ENCODE measurements at regions not wholly inside any gene's neighbourhood (a gene's known extent, or its start where the extent isn't known, plus 50 kb on each side); places are given as distances from the start of the nearest gene placed in this dataset.

DNA sequence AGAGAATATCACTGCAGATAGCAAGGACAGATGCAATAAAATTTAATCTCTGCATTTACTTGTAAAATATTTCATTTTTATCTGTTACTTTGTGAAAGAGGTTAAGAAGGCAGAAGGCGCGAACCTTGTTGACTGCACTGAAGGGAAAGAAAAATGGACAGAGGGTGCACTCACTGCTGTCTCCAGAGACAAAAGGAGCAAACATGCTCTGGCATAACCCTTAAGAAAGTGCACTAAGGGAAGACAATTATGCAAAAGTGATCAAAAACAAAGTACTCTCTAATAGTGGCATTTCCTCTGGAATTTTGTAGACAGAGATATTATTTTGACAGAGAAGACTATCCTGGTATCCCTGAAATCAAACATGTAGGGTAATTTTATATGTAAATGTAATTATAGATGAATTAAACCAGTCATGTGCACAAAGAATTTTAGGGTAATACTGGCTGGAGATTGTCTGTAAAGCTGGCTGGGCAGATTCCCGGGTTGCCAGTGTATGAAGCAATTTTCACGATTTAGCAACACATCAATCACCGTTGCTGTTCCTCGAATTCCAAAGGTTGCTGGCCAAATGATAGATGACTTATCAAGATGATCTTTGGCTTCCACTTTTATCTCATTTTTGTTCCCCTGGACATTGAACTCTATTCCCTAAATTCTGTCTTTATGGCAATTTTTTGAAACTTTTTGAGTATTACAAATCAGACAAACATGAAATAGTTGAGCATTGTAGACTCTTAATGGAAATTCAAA is 1176.9 kb downstream of the SUCLG1 start:
- POLR2A ChIA-PET = no interaction called here
- BruUV-seq (replicated peaks) = no TSS peak
- Histone ChIP-seq H3K27me3 (ENCODE audit: control insufficient read depth in 2 of 2, insufficient read depth in 2 of 2, low read length in 2 of 2) (no peaks in the 10 kb centered on the region), H3K27ac (ENCODE audit: extremely low read depth, low read depth, low read length) (no peak overlapping the region), H3K9ac (ENCODE audit: insufficient read depth in 1 of 2, low read depth in 2 of 2, low read length in 2 of 2) (no peak overlapping the region), H3K79me2 (ENCODE audit: control insufficient read depth, insufficient read depth, low read length) (no peaks in the 10 kb centered on the region), H3K9me3 (replicated peaks; ENCODE audit: control insufficient read depth, insufficient read depth, low read depth, low read length) (no peaks in the 10 kb centered on the region; the same call in 1 of the 2 replicates), H4K20me1 (replicated peaks; ENCODE audit: control insufficient read depth, insufficient read depth, low read length) (no peaks in the 10 kb centered on the region), H3K4me1 (replicated peaks in 1 of 2; ENCODE audit: control insufficient read depth in 2 of 2, insufficient read depth in 2 of 2, low read length in 2 of 2) (no peaks in the 10 kb centered on the region), H2AFZ (ENCODE audit: low read depth, low read length) (no peak overlapping the region), H3K4me3 (no peak overlapping the region), H3K4me2 (ENCODE audit: insufficient read depth, low read length) (no peak overlapping the region), H3K9me1 (ENCODE audit: control insufficient read depth, insufficient read depth, low read length) (no peaks in the 10 kb centered on the region), H3K36me3 (ENCODE audit: control insufficient read depth, insufficient read depth, low read length) (no peaks in the 10 kb centered on the region)
- intact Hi-C loops (cut with micrococcal nuclease) = no loop called here
- CTCF ChIA-PET (ENCODE audit: low intra/inter-chr PET ratio) = no interaction called here
- DNase-seq (ENCODE audit: extremely low read depth in 1 of 4, low spot score in 3 of 4) (no peak), FAIRE-seq (no peak), ATAC-seq (no peak)
- in situ Hi-C loops (cut with MboI) = no loop called here
- under 1% methylated on average over 6 of the region's 6 CpGs for WGBS (ENCODE audit: insufficient coverage, low coverage, missing lambda C conversion rate)
- TF ChIP-seq PML (IDR thresholded peaks at IDR 0.05; ENCODE audit: low read length) = no peak
- no peak for TF ChIP-seq ZNF224 (CRISPR knock-in tag; IDR thresholded peaks at IDR 0.05)
- TF ChIP-seq ZNF764 (CRISPR knock-in tag; IDR thresholded peaks at IDR 0.05; ENCODE audit: low read depth) = no peak
- TF ChIP-seq, protein P1, sequence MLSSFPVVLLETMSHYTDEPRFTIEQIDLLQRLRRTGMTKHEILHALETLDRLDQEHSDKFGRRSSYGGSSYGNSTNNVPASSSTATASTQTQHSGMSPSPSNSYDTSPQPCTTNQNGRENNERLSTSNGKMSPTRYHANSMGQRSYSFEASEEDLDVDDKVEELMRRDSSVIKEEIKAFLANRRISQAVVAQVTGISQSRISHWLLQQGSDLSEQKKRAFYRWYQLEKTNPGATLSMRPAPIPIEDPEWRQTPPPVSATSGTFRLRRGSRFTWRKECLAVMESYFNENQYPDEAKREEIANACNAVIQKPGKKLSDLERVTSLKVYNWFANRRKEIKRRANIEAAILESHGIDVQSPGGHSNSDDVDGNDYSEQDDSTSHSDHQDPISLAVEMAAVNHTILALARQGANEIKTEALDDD (IDR thresholded peaks at IDR 0.05) = no peak
- TF ChIP-seq ZNF780A (CRISPR knock-in tag; IDR thresholded peaks at IDR 0.05) = no peak
- no peak for TF ChIP-seq ZNF717 (CRISPR knock-in tag; IDR thresholded peaks at IDR 0.05)
- TF ChIP-seq, protein P2, sequence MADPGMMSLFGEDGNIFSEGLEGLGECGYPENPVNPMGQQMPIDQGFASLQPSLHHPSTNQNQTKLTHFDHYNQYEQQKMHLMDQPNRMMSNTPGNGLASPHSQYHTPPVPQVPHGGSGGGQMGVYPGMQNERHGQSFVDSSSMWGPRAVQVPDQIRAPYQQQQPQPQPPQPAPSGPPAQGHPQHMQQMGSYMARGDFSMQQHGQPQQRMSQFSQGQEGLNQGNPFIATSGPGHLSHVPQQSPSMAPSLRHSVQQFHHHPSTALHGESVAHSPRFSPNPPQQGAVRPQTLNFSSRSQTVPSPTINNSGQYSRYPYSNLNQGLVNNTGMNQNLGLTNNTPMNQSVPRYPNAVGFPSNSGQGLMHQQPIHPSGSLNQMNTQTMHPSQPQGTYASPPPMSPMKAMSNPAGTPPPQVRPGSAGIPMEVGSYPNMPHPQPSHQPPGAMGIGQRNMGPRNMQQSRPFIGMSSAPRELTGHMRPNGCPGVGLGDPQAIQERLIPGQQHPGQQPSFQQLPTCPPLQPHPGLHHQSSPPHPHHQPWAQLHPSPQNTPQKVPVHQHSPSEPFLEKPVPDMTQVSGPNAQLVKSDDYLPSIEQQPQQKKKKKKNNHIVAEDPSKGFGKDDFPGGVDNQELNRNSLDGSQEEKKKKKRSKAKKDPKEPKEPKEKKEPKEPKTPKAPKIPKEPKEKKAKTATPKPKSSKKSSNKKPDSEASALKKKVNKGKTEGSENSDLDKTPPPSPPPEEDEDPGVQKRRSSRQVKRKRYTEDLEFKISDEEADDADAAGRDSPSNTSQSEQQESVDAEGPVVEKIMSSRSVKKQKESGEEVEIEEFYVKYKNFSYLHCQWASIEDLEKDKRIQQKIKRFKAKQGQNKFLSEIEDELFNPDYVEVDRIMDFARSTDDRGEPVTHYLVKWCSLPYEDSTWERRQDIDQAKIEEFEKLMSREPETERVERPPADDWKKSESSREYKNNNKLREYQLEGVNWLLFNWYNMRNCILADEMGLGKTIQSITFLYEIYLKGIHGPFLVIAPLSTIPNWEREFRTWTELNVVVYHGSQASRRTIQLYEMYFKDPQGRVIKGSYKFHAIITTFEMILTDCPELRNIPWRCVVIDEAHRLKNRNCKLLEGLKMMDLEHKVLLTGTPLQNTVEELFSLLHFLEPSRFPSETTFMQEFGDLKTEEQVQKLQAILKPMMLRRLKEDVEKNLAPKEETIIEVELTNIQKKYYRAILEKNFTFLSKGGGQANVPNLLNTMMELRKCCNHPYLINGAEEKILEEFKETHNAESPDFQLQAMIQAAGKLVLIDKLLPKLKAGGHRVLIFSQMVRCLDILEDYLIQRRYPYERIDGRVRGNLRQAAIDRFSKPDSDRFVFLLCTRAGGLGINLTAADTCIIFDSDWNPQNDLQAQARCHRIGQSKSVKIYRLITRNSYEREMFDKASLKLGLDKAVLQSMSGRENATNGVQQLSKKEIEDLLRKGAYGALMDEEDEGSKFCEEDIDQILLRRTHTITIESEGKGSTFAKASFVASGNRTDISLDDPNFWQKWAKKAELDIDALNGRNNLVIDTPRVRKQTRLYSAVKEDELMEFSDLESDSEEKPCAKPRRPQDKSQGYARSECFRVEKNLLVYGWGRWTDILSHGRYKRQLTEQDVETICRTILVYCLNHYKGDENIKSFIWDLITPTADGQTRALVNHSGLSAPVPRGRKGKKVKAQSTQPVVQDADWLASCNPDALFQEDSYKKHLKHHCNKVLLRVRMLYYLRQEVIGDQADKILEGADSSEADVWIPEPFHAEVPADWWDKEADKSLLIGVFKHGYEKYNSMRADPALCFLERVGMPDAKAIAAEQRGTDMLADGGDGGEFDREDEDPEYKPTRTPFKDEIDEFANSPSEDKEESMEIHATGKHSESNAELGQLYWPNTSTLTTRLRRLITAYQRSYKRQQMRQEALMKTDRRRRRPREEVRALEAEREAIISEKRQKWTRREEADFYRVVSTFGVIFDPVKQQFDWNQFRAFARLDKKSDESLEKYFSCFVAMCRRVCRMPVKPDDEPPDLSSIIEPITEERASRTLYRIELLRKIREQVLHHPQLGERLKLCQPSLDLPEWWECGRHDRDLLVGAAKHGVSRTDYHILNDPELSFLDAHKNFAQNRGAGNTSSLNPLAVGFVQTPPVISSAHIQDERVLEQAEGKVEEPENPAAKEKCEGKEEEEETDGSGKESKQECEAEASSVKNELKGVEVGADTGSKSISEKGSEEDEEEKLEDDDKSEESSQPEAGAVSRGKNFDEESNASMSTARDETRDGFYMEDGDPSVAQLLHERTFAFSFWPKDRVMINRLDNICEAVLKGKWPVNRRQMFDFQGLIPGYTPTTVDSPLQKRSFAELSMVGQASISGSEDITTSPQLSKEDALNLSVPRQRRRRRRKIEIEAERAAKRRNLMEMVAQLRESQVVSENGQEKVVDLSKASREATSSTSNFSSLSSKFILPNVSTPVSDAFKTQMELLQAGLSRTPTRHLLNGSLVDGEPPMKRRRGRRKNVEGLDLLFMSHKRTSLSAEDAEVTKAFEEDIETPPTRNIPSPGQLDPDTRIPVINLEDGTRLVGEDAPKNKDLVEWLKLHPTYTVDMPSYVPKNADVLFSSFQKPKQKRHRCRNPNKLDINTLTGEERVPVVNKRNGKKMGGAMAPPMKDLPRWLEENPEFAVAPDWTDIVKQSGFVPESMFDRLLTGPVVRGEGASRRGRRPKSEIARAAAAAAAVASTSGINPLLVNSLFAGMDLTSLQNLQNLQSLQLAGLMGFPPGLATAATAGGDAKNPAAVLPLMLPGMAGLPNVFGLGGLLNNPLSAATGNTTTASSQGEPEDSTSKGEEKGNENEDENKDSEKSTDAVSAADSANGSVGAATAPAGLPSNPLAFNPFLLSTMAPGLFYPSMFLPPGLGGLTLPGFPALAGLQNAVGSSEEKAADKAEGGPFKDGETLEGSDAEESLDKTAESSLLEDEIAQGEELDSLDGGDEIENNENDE (IDR thresholded peaks at IDR 0.05; ENCODE audit: low read depth, low read length) = no peak
- no peak for TF ChIP-seq ELF4 (CRISPR knock-in tag; IDR thresholded peaks at IDR 0.05)
- no peak for TF ChIP-seq WHSC1 (IDR thresholded peaks at IDR 0.05; ENCODE audit: low read length)
- TF ChIP-seq GABPB2 (CRISPR knock-in tag; conservative IDR thresholded peaks at IDR 0.05) = no peak
- TF ChIP-seq ZNF766 (CRISPR knock-in tag; conservative IDR thresholded peaks at IDR 0.05) = no peak
